ENCODE measurements at regions not wholly inside any gene's neighbourhood (a gene's known extent, or its start where the extent isn't known, plus 50 kb on each side); places are given as distances from the start of the nearest gene placed in this dataset.

DNA sequence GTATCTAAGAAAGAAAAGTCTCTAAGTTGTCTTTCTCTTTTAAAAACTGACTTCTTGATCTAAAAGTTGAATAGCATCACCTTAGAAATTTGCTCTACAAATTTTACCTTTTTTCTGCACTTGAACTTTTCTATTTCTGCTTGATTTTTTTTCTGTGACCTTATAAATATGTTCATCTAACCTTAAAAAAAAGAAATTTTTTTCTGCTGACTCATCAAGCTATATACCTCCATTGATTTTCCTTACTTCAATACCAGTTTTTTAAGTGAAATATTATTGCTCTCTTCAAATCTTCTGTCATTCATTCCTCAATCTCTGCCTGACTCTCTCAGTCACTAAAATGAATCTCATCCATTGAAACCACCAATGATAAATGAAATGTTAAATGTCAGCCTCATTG, 910.1 kb downstream of the GALC start:
- H3K27ac ChIP-seq (ENCODE audit: low read depth, low read length, poor library complexity, severe bottlenecking) = no peak overlapping the region
- no peaks in the 10 kb centered on the region for H3K9me3 ChIP-seq (ENCODE audit: low read depth, low read length, poor library complexity, severe bottlenecking)
- TF ChIP-seq, protein P1, sequence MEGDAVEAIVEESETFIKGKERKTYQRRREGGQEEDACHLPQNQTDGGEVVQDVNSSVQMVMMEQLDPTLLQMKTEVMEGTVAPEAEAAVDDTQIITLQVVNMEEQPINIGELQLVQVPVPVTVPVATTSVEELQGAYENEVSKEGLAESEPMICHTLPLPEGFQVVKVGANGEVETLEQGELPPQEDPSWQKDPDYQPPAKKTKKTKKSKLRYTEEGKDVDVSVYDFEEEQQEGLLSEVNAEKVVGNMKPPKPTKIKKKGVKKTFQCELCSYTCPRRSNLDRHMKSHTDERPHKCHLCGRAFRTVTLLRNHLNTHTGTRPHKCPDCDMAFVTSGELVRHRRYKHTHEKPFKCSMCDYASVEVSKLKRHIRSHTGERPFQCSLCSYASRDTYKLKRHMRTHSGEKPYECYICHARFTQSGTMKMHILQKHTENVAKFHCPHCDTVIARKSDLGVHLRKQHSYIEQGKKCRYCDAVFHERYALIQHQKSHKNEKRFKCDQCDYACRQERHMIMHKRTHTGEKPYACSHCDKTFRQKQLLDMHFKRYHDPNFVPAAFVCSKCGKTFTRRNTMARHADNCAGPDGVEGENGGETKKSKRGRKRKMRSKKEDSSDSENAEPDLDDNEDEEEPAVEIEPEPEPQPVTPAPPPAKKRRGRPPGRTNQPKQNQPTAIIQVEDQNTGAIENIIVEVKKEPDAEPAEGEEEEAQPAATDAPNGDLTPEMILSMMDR (conservative IDR thresholded peaks at IDR 0.05; ENCODE audit: low read depth, low read length) = no peak
- TF ChIP-seq EZH2 (IDR thresholded peaks at IDR 0.05; ENCODE audit: borderline replicate concordance, low read depth, low read length, poor library complexity, severe bottlenecking) = no peak
- no peaks in the 10 kb centered on the region for H3K27me3 ChIP-seq (replicated peaks; ENCODE audit: insufficient read depth, low read depth, low read length, poor library complexity)
- intact Hi-C loops (cut with micrococcal nuclease; ENCODE audit: unreplicated experiment) = no loop called here
- CTCF ChIA-PET = no interaction called here
- H3K4me1 ChIP-seq (ENCODE audit: insufficient read depth, low read length, poor library complexity, severe bottlenecking) = peaks cover 7% of the 10 kb centered on the region
- no peak for DNase-seq (ENCODE audit: low spot score)
- H3K4me3 ChIP-seq (ENCODE audit: low read depth, low read length, poor library complexity, severe bottlenecking) = no peak overlapping the region
- BruUV-seq (replicated peaks) = no TSS peak
- POLR2A ChIA-PET (ENCODE audit: low non-redundant PET) = no interaction called here
- H3K36me3 ChIP-seq (ENCODE audit: insufficient read depth, low read length, poor library complexity, severe bottlenecking) = no peaks in the 10 kb centered on the region

- BruUV-seq (replicated peaks) = no TSS peak
- intact Hi-C loops (cut with micrococcal nuclease; ENCODE audit: unreplicated experiment) = no loop called here
- TF ChIP-seq, protein P1 (conservative IDR thresholded peaks at IDR 0.05; ENCODE audit: low read depth, low read length) = no peak
- TF ChIP-seq EZH2 (IDR thresholded peaks at IDR 0.05; ENCODE audit: borderline replicate concordance, low read depth, low read length, poor library complexity, severe bottlenecking) = no peak
- no peak for DNase-seq (ENCODE audit: low spot score)
- no peaks in the 10 kb centered on the region for H3K36me3 ChIP-seq (ENCODE audit: insufficient read depth, low read length, poor library complexity, severe bottlenecking)
- H3K27me3 ChIP-seq (replicated peaks; ENCODE audit: insufficient read depth, low read depth, low read length, poor library complexity) = no peaks in the 10 kb centered on the region
- H3K27ac ChIP-seq (ENCODE audit: low read depth, low read length, poor library complexity, severe bottlenecking) = no peak overlapping the region
- no peak overlapping the region for H3K4me3 ChIP-seq (ENCODE audit: low read depth, low read length, poor library complexity, severe bottlenecking)
- peaks cover 8% of the 10 kb centered on the region for H3K4me1 ChIP-seq (ENCODE audit: insufficient read depth, low read length, poor library complexity, severe bottlenecking)
- CTCF ChIA-PET = no interaction called here
- POLR2A ChIA-PET (ENCODE audit: low non-redundant PET) = no interaction called here
- H3K9me3 ChIP-seq (ENCODE audit: low read depth, low read length, poor library complexity, severe bottlenecking) = no peaks in the 10 kb centered on the region
These were observed 912.0 kb downstream of the GALC start for GRCh38 chr14:87081004-87081403.

- POLR2A ChIA-PET (ENCODE audit: low non-redundant PET) = no interaction called here
- no peaks in the 10 kb centered on the region for H3K36me3 ChIP-seq (ENCODE audit: insufficient read depth, low read length, poor library complexity, severe bottlenecking)
- no TSS peak for BruUV-seq (replicated peaks)
- H3K4me1 ChIP-seq (ENCODE audit: insufficient read depth, low read length, poor library complexity, severe bottlenecking) = peaks cover 13% of the 10 kb centered on the region
- no peak overlapping the region for H3K27ac ChIP-seq (ENCODE audit: low read depth, low read length, poor library complexity, severe bottlenecking)
- intact Hi-C loops (cut with micrococcal nuclease; ENCODE audit: unreplicated experiment) = no loop called here
- no peaks in the 10 kb centered on the region for H3K27me3 ChIP-seq (replicated peaks; ENCODE audit: insufficient read depth, low read depth, low read length, poor library complexity)
- no peak for TF ChIP-seq EZH2 (IDR thresholded peaks at IDR 0.05; ENCODE audit: borderline replicate concordance, low read depth, low read length, poor library complexity, severe bottlenecking)
- TF ChIP-seq, protein P1 (conservative IDR thresholded peaks at IDR 0.05; ENCODE audit: low read depth, low read length) = no peak
- no peak for DNase-seq (ENCODE audit: low spot score)
- CTCF ChIA-PET = no interaction called here
- H3K9me3 ChIP-seq (ENCODE audit: low read depth, low read length, poor library complexity, severe bottlenecking) = no peaks in the 10 kb centered on the region
- no peak overlapping the region for H3K4me3 ChIP-seq (ENCODE audit: low read depth, low read length, poor library complexity, severe bottlenecking)
These were observed 912.8 kb downstream of the GALC start for GRCh38 chr14:87080146-87080545.
